Mesenchymal stem cell (in vitro differentiated cells and primary cell): ENCODE measurements at regions not wholly inside any gene's neighbourhood (a gene's known extent, or its start where the extent isn't known, plus 50 kb on each side); places are given as distances from the start of the nearest gene placed in this dataset.

Source experiments
- DNase-seq: peaks from one replicate; pipeline ENCODE4 v3.0.0-alpha.2; 2013
- H2AFZ ChIP-seq: one replicate; pipeline ENCODE4 v1.6.1; 2013; ENCODE audit warnings: low read depth, mild to moderate bottlenecking, control low read depth, inconsistent platforms, low read length, moderate library complexity
- H2AK5ac ChIP-seq: 2 replicates; pipeline ENCODE4 v1.6.1; 2013; ENCODE audit warnings: low read length, moderate library complexity, mild to moderate bottlenecking, inconsistent platforms; ENCODE audit not compliant: severe bottlenecking
- H2BK120ac ChIP-seq: one replicate; pipeline ENCODE4 v1.6.1; 2013; ENCODE audit warnings: low read depth, mild to moderate bottlenecking, inconsistent platforms, low read length, moderate library complexity
- H2BK12ac ChIP-seq, 2 experiments: one replicate each; pipeline ENCODE4 v1.6.1; 2013; ENCODE audit warnings: inconsistent platforms in 2 of 2, low read length in 2 of 2, mild to moderate bottlenecking in 2 of 2, moderate library complexity in 2 of 2, control low read depth in 1 of 2
- H2BK15ac ChIP-seq: one replicate; pipeline ENCODE4 v1.6.1; 2013; ENCODE audit warnings: mild to moderate bottlenecking, low read depth, inconsistent platforms; ENCODE audit not compliant: poor library complexity, severe bottlenecking
- H2BK5ac ChIP-seq: 2 replicates; pipeline ENCODE4 v1.6.1; 2013; ENCODE audit warnings: low read depth, mild to moderate bottlenecking, low read length, control low read depth, inconsistent platforms; ENCODE audit not compliant: poor library complexity, severe bottlenecking
- H3K14ac ChIP-seq, 2 experiments: one replicate each; pipeline ENCODE4 v1.6.1; 2013; ENCODE audit warnings: inconsistent platforms in 2 of 2, low read length in 2 of 2, control low read depth in 1 of 2, mild to moderate bottlenecking in 1 of 2, moderate library complexity in 1 of 2
- H3K18ac ChIP-seq, 2 experiments: one replicate each; pipeline ENCODE4 v1.6.1; 2013; ENCODE audit warnings: inconsistent platforms in 2 of 2, low read length in 2 of 2, control low read depth in 1 of 2, low read depth in 1 of 2, mild to moderate bottlenecking in 1 of 2
- H3K23ac ChIP-seq, 2 experiments: one replicate each; pipeline ENCODE4 v1.6.1; 2013; ENCODE audit warnings: inconsistent platforms in 2 of 2, low read length in 2 of 2, mild to moderate bottlenecking in 2 of 2, moderate library complexity in 2 of 2, control low read depth in 1 of 2
- H3K27ac ChIP-seq: 2 replicates; pipeline ENCODE4 v1.5.1; 2013; ENCODE audit warnings: mild to moderate bottlenecking, moderate library complexity, low read length, control low read depth, inconsistent platforms; ENCODE audit not compliant: poor library complexity, severe bottlenecking
- H3K27me3 ChIP-seq, 2 experiments: 2 replicates each; pipeline versions ENCODE4 v1.6.1 to v1.7.0; 2013; ENCODE audit warnings: low read length in 2 of 2, mild to moderate bottlenecking in 2 of 2, moderate library complexity in 2 of 2, control low read depth in 1 of 2, inconsistent platforms in 1 of 2; ENCODE audit not compliant: control insufficient read depth in 1 of 2, insufficient read depth in 1 of 2
- H3K36me3 ChIP-seq, 2 experiments: 2 replicates each; pipeline versions ENCODE4 v1.6.1 to v1.7.0; 2013; ENCODE audit warnings: low read length in 2 of 2, control low read depth in 1 of 2, inconsistent platforms in 1 of 2, low read depth in 1 of 2, mild to moderate bottlenecking in 1 of 2; ENCODE audit not compliant: insufficient read depth in 2 of 2, control insufficient read depth in 1 of 2
- H3K4ac ChIP-seq, 2 experiments: one replicate each; pipeline ENCODE4 v1.6.1; 2013; ENCODE audit warnings: inconsistent platforms in 2 of 2, low read length in 2 of 2, mild to moderate bottlenecking in 2 of 2, moderate library complexity in 2 of 2, control low read depth in 1 of 2, low read depth in 1 of 2
- H3K4me1 ChIP-seq: 2 replicates; pipeline ENCODE4 v1.6.1; 2013; ENCODE audit warnings: low read depth, low read length, control low read depth; ENCODE audit not compliant: control insufficient read depth, insufficient read depth
- H3K4me2 ChIP-seq: 2 replicates; pipeline ENCODE4 v1.6.1; 2013; ENCODE audit warnings: low read length, mild to moderate bottlenecking, inconsistent platforms; ENCODE audit not compliant: poor library complexity, severe bottlenecking
- H3K4me3 ChIP-seq, 2 experiments: 2 replicates each; pipeline versions ENCODE4 v1.5.1 to v1.7.0; 2013; ENCODE audit warnings: low read length in 2 of 2, mild to moderate bottlenecking in 2 of 2, control low read depth in 1 of 2, low read depth in 1 of 2; ENCODE audit not compliant: insufficient read depth in 1 of 2
- H3K79me1 ChIP-seq: replicated peaks from 2 replicates; pipeline ENCODE4 v1.6.1; 2013; ENCODE audit warnings: mild to moderate bottlenecking, control low read depth, low read length, inconsistent platforms; ENCODE audit not compliant: poor library complexity, severe bottlenecking
- H3K9ac ChIP-seq: 2 replicates; pipeline ENCODE4 v1.7.0; 2013; ENCODE audit warnings: mild to moderate bottlenecking, low read length, moderate library complexity
- H3K9me3 ChIP-seq: 2 replicates; pipeline ENCODE4 v1.7.0; 2013; ENCODE audit warnings: mild to moderate bottlenecking, low read length; ENCODE audit not compliant: control insufficient read depth
- H4K8ac ChIP-seq: one replicate; pipeline ENCODE4 v1.6.1; 2013; ENCODE audit warnings: inconsistent platforms, mild to moderate bottlenecking, low read length, moderate library complexity
- H4K91ac ChIP-seq: one replicate; pipeline ENCODE4 v1.6.1; 2013; ENCODE audit warnings: mild to moderate bottlenecking, low read length, inconsistent platforms
- WGBS: methylation state at CpG from one replicate; pipeline ENCODE4 v1.1.7; 2013; ENCODE audit warnings: mixed read lengths; 5-methylcytosine and 5-hydroxymethylcytosine counted together

GRCh38 chr13:81540777-81541176, 1199.9 kb upstream of the SPRY2 start:
- Histone ChIP-seq H3K27me3 (no peaks in the 10 kb centered on the region), H3K9me3 (peaks cover 1% of the 10 kb centered on the region), H3K4me1 (no peaks in the 10 kb centered on the region), H3K4ac (no peak overlapping the region), H2BK12ac (no peak overlapping the region), H3K79me1 (no peaks in the 10 kb centered on the region), H3K23ac (no peak overlapping the region), H3K36me3 (no peaks in the 10 kb centered on the region), H3K27ac (no peak overlapping the region), H2BK120ac (no peak overlapping the region), H2AK5ac (no peak overlapping the region), H4K8ac (no peak overlapping the region), H2BK5ac (no peak overlapping the region), H4K91ac (no peak overlapping the region), H3K18ac (no peak overlapping the region), H3K14ac (no peak overlapping the region), H2AFZ (no peak overlapping the region), H3K9ac (no peak overlapping the region), H2BK15ac (no peak overlapping the region), H3K4me3 (no peak overlapping the region), H3K4me2 (no peak overlapping the region)
- WGBS, result 87% methylated on average over 1 of the region's 1 CpG
- DNase-seq, result peak; percentile 8

- H3K18ac ChIP-seq, result no peak overlapping the region
- H3K79me1 ChIP-seq, result no peaks in the 10 kb centered on the region
- no peak overlapping the region for H4K8ac ChIP-seq
- no peak overlapping the region for H2AK5ac ChIP-seq
- H2BK5ac ChIP-seq, result no peak overlapping the region
- no peak overlapping the region for H3K27ac ChIP-seq
- H3K36me3 ChIP-seq, result no peaks in the 10 kb centered on the region
- H2BK120ac ChIP-seq, result no peak overlapping the region
- H2BK15ac ChIP-seq, result no peak overlapping the region
- H2AFZ ChIP-seq, result no peak overlapping the region
- H2BK12ac ChIP-seq, result no peak overlapping the region
- no peak overlapping the region for H3K4ac ChIP-seq
- no peak overlapping the region for H3K9ac ChIP-seq
- no peaks in the 10 kb centered on the region for H3K4me1 ChIP-seq
- 94% methylated on average over 7 of the region's 7 CpGs for WGBS
- no peak overlapping the region for H3K23ac ChIP-seq
- H3K9me3 ChIP-seq, result no peaks in the 10 kb centered on the region
- no peak overlapping the region for H3K14ac ChIP-seq
- no peak overlapping the region for H4K91ac ChIP-seq
- no peak overlapping the region for H3K4me3 ChIP-seq
- H3K27me3 ChIP-seq, result no peaks in the 10 kb centered on the region
- no peak for DNase-seq
- no peak overlapping the region for H3K4me2 ChIP-seq
Observed at GRCh38 chr13:81539643-81540150, 1198.8 kb upstream of the SPRY2 start.

GRCh38 chr13:81498969-81499368, 1158.0 kb upstream of the SPRY2 start:
- Histone ChIP-seq H4K91ac (no peak overlapping the region), H2AFZ (no peak overlapping the region), H3K14ac (no peak overlapping the region), H3K9ac (no peak overlapping the region), H3K4me3 (no peak overlapping the region), H2AK5ac (no peak overlapping the region), H3K18ac (no peak overlapping the region), H3K4me2 (no peak overlapping the region), H3K27ac (no peak overlapping the region), H3K23ac (no peak overlapping the region), H3K4me1 (no peaks in the 10 kb centered on the region), H3K9me3 (no peaks in the 10 kb centered on the region), H3K27me3 (no peaks in the 10 kb centered on the region), H2BK120ac (no peak overlapping the region), H3K79me1 (no peaks in the 10 kb centered on the region), H3K4ac (no peak overlapping the region), H2BK5ac (no peak overlapping the region), H4K8ac (no peak overlapping the region), H3K36me3 (no peaks in the 10 kb centered on the region), H2BK15ac (no peak overlapping the region), H2BK12ac (no peak overlapping the region)
- DNase-seq, result no peak
- WGBS, result 89% methylated on average over 3 of the region's 3 CpGs

GRCh38 chr13:81493144-81493543, 1152.2 kb upstream of the SPRY2 start:
- no peak overlapping the region for H3K14ac ChIP-seq
- no peak overlapping the region for H2BK15ac ChIP-seq
- 95% methylated on average over 3 of the region's 4 CpGs for WGBS
- no peak overlapping the region for H3K4me3 ChIP-seq
- no peak overlapping the region for H2BK5ac ChIP-seq
- no peak for DNase-seq
- H2AFZ ChIP-seq, result no peak overlapping the region
- H2BK12ac ChIP-seq, result no peak overlapping the region
- no peak overlapping the region for H2AK5ac ChIP-seq
- no peak overlapping the region for H2BK120ac ChIP-seq
- no peak overlapping the region for H4K8ac ChIP-seq
- no peaks in the 10 kb centered on the region for H3K9me3 ChIP-seq
- H4K91ac ChIP-seq, result no peak overlapping the region
- no peak overlapping the region for H3K9ac ChIP-seq
- no peak overlapping the region for H3K23ac ChIP-seq
- H3K4me2 ChIP-seq, result no peak overlapping the region
- no peak overlapping the region for H3K18ac ChIP-seq
- H3K27me3 ChIP-seq, result no peaks in the 10 kb centered on the region
- no peaks in the 10 kb centered on the region for H3K79me1 ChIP-seq
- no peak overlapping the region for H3K4ac ChIP-seq
- no peaks in the 10 kb centered on the region for H3K36me3 ChIP-seq
- H3K27ac ChIP-seq, result no peak overlapping the region
- H3K4me1 ChIP-seq, result no peaks in the 10 kb centered on the region
